ENCODE measurements at regions not wholly inside any gene's neighbourhood (a gene's known extent, or its start where the extent isn't known, plus 50 kb on each side); places are given as distances from the start of the nearest gene placed in this dataset.

- Histone ChIP-seq H3K36me3 (ENCODE audit: control insufficient read depth in 1 of 2, insufficient read depth in 2 of 2, low read length in 2 of 2) (no peaks in the 10 kb centered on the region), H4K20me1 (ENCODE audit: insufficient read depth) (no peaks in the 10 kb centered on the region), H2AFZ (ENCODE audit: low read depth, low read length, poor library complexity, severe bottlenecking) (no peak overlapping the region), H3K9me3 (ENCODE audit: control insufficient read depth in 1 of 2, insufficient read depth in 1 of 2, low read depth in 1 of 2, low read length in 2 of 2) (no peaks in the 10 kb centered on the region), H3K79me2 (ENCODE audit: insufficient read depth, low read length) (no peaks in the 10 kb centered on the region), H3K4me1 (ENCODE audit: control insufficient read depth in 1 of 2, insufficient read depth in 2 of 2, low read length in 2 of 2) (no peaks in the 10 kb centered on the region), H3K4me3 (replicated peaks in 1 of 2; ENCODE audit: low read depth in 1 of 2, low read length in 2 of 2) (no peak overlapping the region), H3K27me3 (ENCODE audit: insufficient read depth, low read length) (peaks cover 16% of the 10 kb centered on the region; the same call in 1 of the 2 replicates), H3K27ac (ENCODE audit: low read depth, low read length) (no peak overlapping the region), H3K9me2 (ENCODE audit: insufficient read depth) (no peaks in the 10 kb centered on the region), H3K9ac (ENCODE audit: low read length) (no peak overlapping the region), H3K4me2 (ENCODE audit: low read length) (no peak overlapping the region)
- DNase-seq (ENCODE audit: low read depth, low spot score) (no peak), ATAC-seq (no peak)
- TF ChIP-seq REST (IDR thresholded peaks at IDR 0.05; ENCODE audit: low read depth) (no peak), TCF7L2 (IDR thresholded peaks at IDR 0.05; ENCODE audit: borderline replicate concordance, extremely low read depth, insufficient read depth, insufficient read length) (no peak), CTCF (IDR thresholded peaks at IDR 0.05 in 2 of 3, conservative IDR thresholded peaks at IDR 0.05 in 1 of 3; ENCODE audit: borderline replicate concordance in 1 of 3, insufficient read depth in 1 of 3, low read depth in 2 of 3, low read length in 2 of 3) (no peak), YY1 (IDR thresholded peaks at IDR 0.05; ENCODE audit: extremely low read depth, insufficient replicate concordance, low read depth, low read length) (no peak), EZH2 (IDR thresholded peaks at IDR 0.05) (no peak), POLR2AphosphoS5 (IDR thresholded peaks at IDR 0.05; ENCODE audit: low read depth, low read length) (no peak), CEBPB (IDR thresholded peaks at IDR 0.05; ENCODE audit: low read depth) (no peak), JUND (IDR thresholded peaks at IDR 0.05) (no peak)
- TF ChIP-seq, protein P1, sequence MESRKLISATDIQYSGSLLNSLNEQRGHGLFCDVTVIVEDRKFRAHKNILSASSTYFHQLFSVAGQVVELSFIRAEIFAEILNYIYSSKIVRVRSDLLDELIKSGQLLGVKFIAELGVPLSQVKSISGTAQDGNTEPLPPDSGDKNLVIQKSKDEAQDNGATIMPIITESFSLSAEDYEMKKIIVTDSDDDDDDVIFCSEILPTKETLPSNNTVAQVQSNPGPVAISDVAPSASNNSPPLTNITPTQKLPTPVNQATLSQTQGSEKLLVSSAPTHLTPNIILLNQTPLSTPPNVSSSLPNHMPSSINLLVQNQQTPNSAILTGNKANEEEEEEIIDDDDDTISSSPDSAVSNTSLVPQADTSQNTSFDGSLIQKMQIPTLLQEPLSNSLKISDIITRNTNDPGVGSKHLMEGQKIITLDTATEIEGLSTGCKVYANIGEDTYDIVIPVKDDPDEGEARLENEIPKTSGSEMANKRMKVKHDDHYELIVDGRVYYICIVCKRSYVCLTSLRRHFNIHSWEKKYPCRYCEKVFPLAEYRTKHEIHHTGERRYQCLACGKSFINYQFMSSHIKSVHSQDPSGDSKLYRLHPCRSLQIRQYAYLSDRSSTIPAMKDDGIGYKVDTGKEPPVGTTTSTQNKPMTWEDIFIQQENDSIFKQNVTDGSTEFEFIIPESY (IDR thresholded peaks at IDR 0.05; ENCODE audit: extremely low read depth, insufficient replicate concordance, low read length), result no peak
- TF ChIP-seq, protein P2, sequence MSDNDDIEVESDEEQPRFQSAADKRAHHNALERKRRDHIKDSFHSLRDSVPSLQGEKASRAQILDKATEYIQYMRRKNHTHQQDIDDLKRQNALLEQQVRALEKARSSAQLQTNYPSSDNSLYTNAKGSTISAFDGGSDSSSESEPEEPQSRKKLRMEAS (IDR thresholded peaks at IDR 0.05), result no peak
- TF ChIP-seq, protein P3, sequence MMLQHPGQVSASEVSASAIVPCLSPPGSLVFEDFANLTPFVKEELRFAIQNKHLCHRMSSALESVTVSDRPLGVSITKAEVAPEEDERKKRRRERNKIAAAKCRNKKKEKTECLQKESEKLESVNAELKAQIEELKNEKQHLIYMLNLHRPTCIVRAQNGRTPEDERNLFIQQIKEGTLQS (IDR thresholded peaks at IDR 0.05), result no peak
- intact Hi-C loops (cut with micrococcal nuclease), result no loop called here
- no TSS peak for BruUV-seq (replicated peaks)
- RAD21 ChIA-PET (ENCODE audit: low non-redundant PET in 1 of 2, low total read pairs in 2 of 2, uncharacterized antibody in 2 of 2, unreplicated experiment in 2 of 2), result no interaction called here
- CTCF ChIA-PET, result no interaction called here
- POLR2A ChIA-PET, result no interaction called here
Observed at GRCh38 chr2:221975151-221975550, 323.6 kb downstream of the PAX3 start.

Measured in HCT116 (cell line).